Stomach (tissue), 4 donors: ENCODE measurements at regions not wholly inside any gene's neighbourhood (a gene's known extent, or its start where the extent isn't known, plus 50 kb on each side); places are given as distances from the start of the nearest gene placed in this dataset.

Experiments used
- POLR2A ChIP-seq, 4 donors: fragments of 450-650 bp; IDR thresholded peaks; one replicate each; pipeline ENCODE4 v1.6.1; 2016; ENCODE audit warnings: antibody characterized with exemption in 4 of 4, control low read depth in 2 of 4, mild to moderate bottlenecking in 1 of 4, moderate library complexity in 1 of 4
- TF ChIP-seq, protein P1 (sequence below), 7 experiments: fragments of 450-650 bp in 4 of 7; fragments of 200-600 bp in 3 of 7; sonication (generic) in 3 of 7; IDR thresholded peaks; one replicate each; pipeline ENCODE4 v1.5.1; 2016 to 2019; ENCODE audit warnings: antibody characterized with exemption in 7 of 7, control low read depth in 2 of 7, mild to moderate bottlenecking in 1 of 7

DNA sequence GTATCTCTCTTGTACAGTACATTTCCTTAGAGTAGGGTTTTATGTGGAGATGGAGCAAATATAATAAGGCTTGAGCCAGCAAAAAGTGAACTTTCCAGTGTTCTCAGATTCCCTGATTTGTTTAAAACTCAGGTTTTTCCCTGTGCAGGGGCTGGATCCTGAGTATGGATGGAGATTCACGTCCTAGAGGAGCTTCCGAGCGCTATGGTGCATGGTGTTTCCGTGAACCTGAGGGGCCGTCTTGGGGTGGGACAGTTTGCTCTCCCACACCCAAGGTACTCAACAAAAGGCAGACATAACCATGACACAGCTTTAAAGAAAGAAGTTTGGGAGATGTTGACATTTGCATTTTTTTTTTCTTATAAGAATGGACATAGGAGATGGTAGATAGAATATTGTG lies 122.5 kb downstream of the SEC23IP start:
- TF ChIP-seq, protein P1, sequence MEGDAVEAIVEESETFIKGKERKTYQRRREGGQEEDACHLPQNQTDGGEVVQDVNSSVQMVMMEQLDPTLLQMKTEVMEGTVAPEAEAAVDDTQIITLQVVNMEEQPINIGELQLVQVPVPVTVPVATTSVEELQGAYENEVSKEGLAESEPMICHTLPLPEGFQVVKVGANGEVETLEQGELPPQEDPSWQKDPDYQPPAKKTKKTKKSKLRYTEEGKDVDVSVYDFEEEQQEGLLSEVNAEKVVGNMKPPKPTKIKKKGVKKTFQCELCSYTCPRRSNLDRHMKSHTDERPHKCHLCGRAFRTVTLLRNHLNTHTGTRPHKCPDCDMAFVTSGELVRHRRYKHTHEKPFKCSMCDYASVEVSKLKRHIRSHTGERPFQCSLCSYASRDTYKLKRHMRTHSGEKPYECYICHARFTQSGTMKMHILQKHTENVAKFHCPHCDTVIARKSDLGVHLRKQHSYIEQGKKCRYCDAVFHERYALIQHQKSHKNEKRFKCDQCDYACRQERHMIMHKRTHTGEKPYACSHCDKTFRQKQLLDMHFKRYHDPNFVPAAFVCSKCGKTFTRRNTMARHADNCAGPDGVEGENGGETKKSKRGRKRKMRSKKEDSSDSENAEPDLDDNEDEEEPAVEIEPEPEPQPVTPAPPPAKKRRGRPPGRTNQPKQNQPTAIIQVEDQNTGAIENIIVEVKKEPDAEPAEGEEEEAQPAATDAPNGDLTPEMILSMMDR (IDR thresholded peaks at IDR 0.05): no peak
- no peak for TF ChIP-seq POLR2A (IDR thresholded peaks at IDR 0.05)
